ENCODE measurements at regions not wholly inside any gene's neighbourhood (a gene's known extent, or its start where the extent isn't known, plus 50 kb on each side); places are given as distances from the start of the nearest gene placed in this dataset.

GRCh38 chr2:147420517-147420916 is 424.3 kb upstream of the ACVR2A start:
- TF ChIP-seq CTCF (IDR thresholded peaks at IDR 0.05): no peak
- TF ChIP-seq POLR2AphosphoS5 (IDR thresholded peaks at IDR 0.05): no peak

Data from suprapubic skin (tissue), 3 donors.